Lung (tissue), 11 donors: ENCODE measurements at regions not wholly inside any gene's neighbourhood (a gene's known extent, or its start where the extent isn't known, plus 50 kb on each side); places are given as distances from the start of the nearest gene placed in this dataset.

Experiments
- ATAC-seq: fragments of 200-7000 bp; cut with Tn5 transposase; one replicate; pipeline ENCODE4 v1.9.1; 2020; ENCODE audit warnings: moderate number of reproducible peaks; ENCODE audit not compliant: insufficient read depth, low FRiP score
- DNase-seq, 3 donors: peaks; one replicate each; pipeline ENCODE4 v3.0.0-alpha.2; 2013 to 2017
- H3K27ac ChIP-seq, 2 donors: one replicate each; pipeline ENCODE4 v1.5.1; 2013; ENCODE audit warnings: mild to moderate bottlenecking in 2 of 2, moderate library complexity in 2 of 2, control low read depth in 1 of 2, inconsistent platforms in 1 of 2, low read depth in 1 of 2, low read length in 1 of 2
- H3K27me3 ChIP-seq, 3 donors: one replicate each; pipeline ENCODE4 v1.5.1; 2013; ENCODE audit warnings: low read length in 2 of 3; ENCODE audit not compliant: control insufficient read depth in 3 of 3, insufficient read depth in 3 of 3
- H3K36me3 ChIP-seq, 4 donors: one replicate each; pipeline ENCODE4 v1.5.1; 2013; ENCODE audit warnings: low read length in 4 of 4, mild to moderate bottlenecking in 1 of 4, moderate library complexity in 1 of 4; ENCODE audit not compliant: control insufficient read depth in 4 of 4, insufficient read depth in 4 of 4
- H3K4me1 ChIP-seq, 5 donors: one replicate each; pipeline ENCODE4 v1.5.1; 2013; ENCODE audit warnings: low read length in 5 of 5, mild to moderate bottlenecking in 2 of 5, moderate library complexity in 1 of 5; ENCODE audit not compliant: control insufficient read depth in 5 of 5, insufficient read depth in 5 of 5
- H3K4me3 ChIP-seq: one replicate; pipeline ENCODE4 v1.5.1; 2013; ENCODE audit warnings: mild to moderate bottlenecking, control low read depth, moderate library complexity
- H3K9ac ChIP-seq, 2 donors: one replicate each; pipeline ENCODE4 v1.5.1; 2013; ENCODE audit warnings: low read length in 2 of 2, control low read depth in 1 of 2; ENCODE audit not compliant: insufficient read depth in 1 of 2
- H3K9me3 ChIP-seq, 4 donors: one replicate each; pipeline ENCODE4 v1.5.1; 2013; ENCODE audit warnings: low read length in 3 of 4, mild to moderate bottlenecking in 1 of 4, moderate library complexity in 1 of 4; ENCODE audit not compliant: control insufficient read depth in 4 of 4, insufficient read depth in 3 of 4
- WGBS, 2 donors: extraction: QIAGEN DNeasy Blood & Tissue Kit; methylation state at CpG; one replicate each; pipeline ENCODE4 v1.1.7; 2013; 5-methylcytosine and 5-hydroxymethylcytosine counted together
- TF ChIP-seq, protein P1 (sequence below): IDR thresholded peaks from 2 replicates; pipeline ENCODE4 v1.5.1; 2012; ENCODE audit warnings: mild to moderate bottlenecking; ENCODE audit errors: control extremely low read depth, extremely low read depth
- donor health status: control.
- donor health status: control.
- donor health status: Bipolar disorder and iron deficiency.
- donor health status: healthy.
- donor health status: DM: yes; HTN: yes; CAD: no.

DNA sequence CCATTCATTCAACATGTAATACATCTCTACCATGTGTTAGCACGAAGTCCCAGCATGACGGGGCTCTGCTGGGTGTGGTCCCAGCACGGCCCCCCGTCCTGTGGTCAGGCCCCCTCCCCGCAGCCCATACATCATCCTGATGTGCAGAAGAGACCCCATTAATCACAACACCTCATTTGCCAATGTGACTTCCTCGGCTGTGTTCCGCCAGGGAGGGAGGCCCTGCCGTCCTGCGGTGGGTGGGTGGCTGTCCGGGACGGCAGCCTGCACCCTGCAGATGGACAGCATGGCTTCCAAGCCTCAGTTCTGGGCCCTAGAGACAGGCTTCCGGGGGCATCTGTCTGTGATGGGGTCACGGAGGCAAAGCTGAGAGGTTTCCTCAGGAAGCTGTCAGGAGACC lies 254.0 kb downstream of the CYP26B1 start:
- Histone ChIP-seq H3K27me3 (peaks cover 0 to 3% (median 0%) of the 10 kb centered on the region in 3 donors), H3K27ac (no peak overlapping the region), H3K36me3 (no peaks in the 10 kb centered on the region), H3K9ac (no peak overlapping the region), H3K4me1 (no peaks in the 10 kb centered on the region), H3K4me3 (no peak overlapping the region), H3K9me3 (no peaks in the 10 kb centered on the region)
- TF ChIP-seq, protein P1, sequence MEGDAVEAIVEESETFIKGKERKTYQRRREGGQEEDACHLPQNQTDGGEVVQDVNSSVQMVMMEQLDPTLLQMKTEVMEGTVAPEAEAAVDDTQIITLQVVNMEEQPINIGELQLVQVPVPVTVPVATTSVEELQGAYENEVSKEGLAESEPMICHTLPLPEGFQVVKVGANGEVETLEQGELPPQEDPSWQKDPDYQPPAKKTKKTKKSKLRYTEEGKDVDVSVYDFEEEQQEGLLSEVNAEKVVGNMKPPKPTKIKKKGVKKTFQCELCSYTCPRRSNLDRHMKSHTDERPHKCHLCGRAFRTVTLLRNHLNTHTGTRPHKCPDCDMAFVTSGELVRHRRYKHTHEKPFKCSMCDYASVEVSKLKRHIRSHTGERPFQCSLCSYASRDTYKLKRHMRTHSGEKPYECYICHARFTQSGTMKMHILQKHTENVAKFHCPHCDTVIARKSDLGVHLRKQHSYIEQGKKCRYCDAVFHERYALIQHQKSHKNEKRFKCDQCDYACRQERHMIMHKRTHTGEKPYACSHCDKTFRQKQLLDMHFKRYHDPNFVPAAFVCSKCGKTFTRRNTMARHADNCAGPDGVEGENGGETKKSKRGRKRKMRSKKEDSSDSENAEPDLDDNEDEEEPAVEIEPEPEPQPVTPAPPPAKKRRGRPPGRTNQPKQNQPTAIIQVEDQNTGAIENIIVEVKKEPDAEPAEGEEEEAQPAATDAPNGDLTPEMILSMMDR = no peak
- ATAC-seq (no peak), DNase-seq (no peak)
- WGBS, 2 donors = 67 to 69% methylated on average over 13 of the region's 13 CpGs

DNA sequence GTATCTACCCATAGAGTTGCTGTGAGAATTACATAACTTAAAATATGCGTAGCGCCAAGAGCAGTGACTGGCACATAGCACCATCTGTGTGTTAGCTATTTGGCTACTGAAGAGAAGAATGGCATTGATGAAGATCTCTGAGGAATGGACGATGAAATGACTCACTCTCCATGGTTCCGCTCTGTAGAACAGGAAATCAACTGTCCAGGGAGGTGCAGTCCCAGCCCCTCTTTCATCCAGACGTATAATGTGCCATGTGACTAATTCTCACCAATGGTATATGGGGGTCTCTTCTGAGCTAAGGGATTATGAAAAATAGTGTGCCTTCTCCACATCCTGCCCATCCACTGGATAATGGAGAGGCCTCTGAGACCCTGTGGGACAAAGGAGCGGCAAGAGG lies 254.8 kb downstream of the CYP26B1 start:
- TF ChIP-seq, protein P1 = no peak
- WGBS, 2 donors = 89 to 95% methylated on average over 6 of the region's 6 CpGs
- no peak overlapping the region for H3K4me3 ChIP-seq

DNA sequence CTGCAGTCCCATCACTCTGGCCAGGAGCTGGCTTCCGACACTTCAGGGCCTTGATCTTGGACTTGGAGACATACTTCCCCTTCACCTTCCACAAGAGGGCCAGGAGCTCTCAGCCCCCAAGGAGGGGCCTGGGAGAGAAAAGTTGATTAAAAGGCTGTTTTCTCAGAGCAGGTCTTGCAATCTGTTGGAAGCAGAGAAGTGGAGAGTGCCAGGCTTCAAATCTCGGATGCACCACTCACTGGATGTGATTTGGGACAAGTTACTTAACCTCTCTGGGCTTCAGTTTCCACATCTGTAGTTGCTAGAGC lies 255.3 kb downstream of the CYP26B1 start:
- H3K27me3 ChIP-seq = peaks cover 0 to 3% (median 0%) of the 10 kb centered on the region in 3 donors
- DNase-seq (no peak), ATAC-seq (no peak)
- no peak overlapping the region for H3K4me3 ChIP-seq
- H3K9ac ChIP-seq = no peak overlapping the region
- 87 to 93% methylated on average over 2 of the region's 2 CpGs for WGBS, 2 donors
- H3K27ac ChIP-seq = no peak overlapping the region
- H3K9me3 ChIP-seq = no peaks in the 10 kb centered on the region
- H3K36me3 ChIP-seq = no peaks in the 10 kb centered on the region
- TF ChIP-seq, protein P1 = no peak
- H3K4me1 ChIP-seq = no peaks in the 10 kb centered on the region

More for the DNA sequence above, 254.8 kb downstream of the CYP26B1 start:
- no peak overlapping the region for H3K9ac ChIP-seq
- H3K27ac ChIP-seq = no peak overlapping the region
- DNase-seq (no peak), ATAC-seq (no peak)
- peaks cover 0 to 3% (median 0%) of the 10 kb centered on the region in 3 donors for H3K27me3 ChIP-seq
- no peaks in the 10 kb centered on the region for H3K36me3 ChIP-seq
- H3K9me3 ChIP-seq = no peaks in the 10 kb centered on the region
- no peaks in the 10 kb centered on the region for H3K4me1 ChIP-seq

DNA sequence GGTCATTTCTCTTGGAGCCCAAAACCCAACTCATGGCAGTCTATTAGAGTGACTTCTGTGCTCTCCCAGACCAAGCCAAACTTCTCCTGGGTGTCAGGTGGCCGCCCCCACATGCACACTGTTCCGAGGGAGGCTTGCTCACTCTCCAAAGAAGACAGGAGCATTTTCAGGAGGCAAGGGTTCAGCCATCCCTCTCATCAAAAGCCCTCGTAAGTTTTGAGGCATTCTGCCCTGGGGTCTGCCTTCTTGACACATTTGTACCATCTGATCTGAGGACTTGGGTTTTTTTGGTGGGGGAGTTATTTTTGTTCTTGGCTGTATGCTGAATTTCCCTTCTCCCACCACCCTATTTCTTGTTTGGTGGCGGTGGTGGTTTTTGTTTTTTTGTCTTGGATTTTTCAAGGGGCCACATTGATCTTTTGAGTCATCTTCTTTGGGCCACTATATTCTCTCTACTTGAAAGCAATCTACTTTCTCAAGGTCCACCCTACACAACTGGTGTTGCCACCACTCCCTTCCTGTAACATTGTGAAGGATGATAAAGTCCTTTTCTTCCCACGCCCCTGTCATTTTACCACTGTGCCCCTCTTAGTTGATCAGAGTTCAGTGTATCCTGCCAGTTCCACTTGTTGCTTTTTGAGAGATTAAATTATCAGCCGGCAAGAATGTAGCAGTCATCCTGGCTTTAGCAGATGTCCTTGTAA lies 255.8 kb downstream of the CYP26B1 start:
- Histone ChIP-seq H3K27me3 (peaks cover 0 to 3% (median 0%) of the 10 kb centered on the region in 3 donors), H3K9me3 (no peaks in the 10 kb centered on the region), H3K27ac (no peak overlapping the region), H3K4me1 (no peaks in the 10 kb centered on the region), H3K4me3 (no peak overlapping the region), H3K9ac (no peak overlapping the region), H3K36me3 (no peaks in the 10 kb centered on the region)
- TF ChIP-seq, protein P1 = no peak
- 81 to 82% methylated on average over 6 of the region's 6 CpGs for WGBS, 2 donors
- DNase-seq (no peak), ATAC-seq (no peak)
